Caco-2 (cell line): ENCODE measurements at regions not wholly inside any gene's neighbourhood (a gene's known extent, or its start where the extent isn't known, plus 50 kb on each side); places are given as distances from the start of the nearest gene placed in this dataset.

Experiments
- BruUV-seq: library from RNA; stranded (reverse); fragments of 400-500 nt; replicated peaks from 2 replicates; lab custom pipeline; 2021; lab: Mats Ljungman, UMichigan
- CTCF ChIA-PET: fragments of 300-600 bp; sonication (Branson Sonifier 250); formaldehyde crosslinking; loops from one replicate; lab custom pipeline; 2022; ENCODE audit warnings: antibody characterized with exemption; lab: Charles Lee
- POLR2A ChIA-PET: fragments of 300-600 bp; sonication (Branson Sonifier 250); formaldehyde crosslinking; loops from one replicate; lab custom pipeline; 2022; ENCODE audit warnings: antibody characterized with exemption; lab: Charles Lee
- DNase-seq, 2 experiments: peaks; one replicate each; pipeline versions ENCODE4 v3.0.0 to v3.0.0-alpha.2; 2020 to 2022
- H3K27me3 ChIP-seq: replicated peaks from 2 replicates; pipeline ENCODE4 v1.6.0; 2011; ENCODE audit warnings: low read length; ENCODE audit not compliant: control insufficient read depth, insufficient read depth
- H3K36me3 ChIP-seq: 2 replicates; pipeline ENCODE4 v1.5.1; 2011; ENCODE audit warnings: low read length; ENCODE audit not compliant: control insufficient read depth, insufficient read depth
- H3K4me1 ChIP-seq: fragments of 250-450 bp; sonication (Bioruptor Pico); 2 replicates; pipeline ENCODE4 v1.5.1; 2020; ENCODE audit warnings: mild to moderate bottlenecking
- H3K4me3 ChIP-seq: 2 replicates; pipeline ENCODE4 v1.5.1; 2011; ENCODE audit warnings: low read depth, mild to moderate bottlenecking, control low read depth, low read length
- H3K9me3 ChIP-seq: fragments of 250-450 bp; sonication (Bioruptor Pico); 2 replicates; pipeline ENCODE4 v1.5.1; 2020; ENCODE audit warnings: mild to moderate bottlenecking, moderate library complexity
- H3K27ac Mint-ChIP-seq: one replicate; pipeline ENCODE4 v1.8.0; 2022; ENCODE audit warnings: mixed read lengths; ENCODE audit not compliant: unreplicated experiment
- H3K27me3 Mint-ChIP-seq: one replicate; pipeline ENCODE4 v1.8.0; 2022; ENCODE audit warnings: mixed read lengths; ENCODE audit not compliant: insufficient read depth, unreplicated experiment
- H3K36me3 Mint-ChIP-seq: one replicate; pipeline ENCODE4 v1.8.0; 2022; ENCODE audit warnings: mild to moderate bottlenecking, mixed read lengths; ENCODE audit not compliant: insufficient read depth, unreplicated experiment
- H3K4me1 Mint-ChIP-seq: one replicate; pipeline ENCODE4 v1.8.0; 2022; ENCODE audit warnings: low read depth, mixed read lengths; ENCODE audit not compliant: unreplicated experiment
- H3K4me3 Mint-ChIP-seq: one replicate; pipeline ENCODE4 v1.8.0; 2022; ENCODE audit warnings: mild to moderate bottlenecking, moderate library complexity, mixed read lengths; ENCODE audit not compliant: unreplicated experiment
- H3K9me3 Mint-ChIP-seq: one replicate; pipeline ENCODE4 v1.8.0; 2022; ENCODE audit warnings: mixed read lengths; ENCODE audit not compliant: unreplicated experiment
- CTCF ChIP-seq, 2 experiments: fragments of 200-600 bp in 1 of 2; IDR thresholded peaks; 1 replicate in 1 of 2; 2 replicates in 1 of 2; pipeline versions ENCODE4 v1.5.1 to v1.8.0; 2011 to 2022; ENCODE audit warnings: antibody characterized with exemption in 1 of 2, control low read depth in 1 of 2, inconsistent platforms in 1 of 2, low read depth in 1 of 2, low read length in 1 of 2, mild to moderate bottlenecking in 1 of 2, moderate library complexity in 1 of 2; ENCODE audit not compliant: insufficient read depth in 1 of 2, severe bottlenecking in 1 of 2, unreplicated experiment in 1 of 2
- intact Hi-C: fragments of 100-400 bp; cut with micrococcal nuclease; formaldehyde crosslinking; loops from one replicate; pipeline ENCODE4 v1.10.0; 2022; ENCODE audit not compliant: unreplicated experiment

- Histone ChIP-seq H3K27me3 (no peaks in the 10 kb centered on the region), H3K4me1 (no peaks in the 10 kb centered on the region), H3K4me3 (no peak overlapping the region), H3K9me3 (no peaks in the 10 kb centered on the region), H3K36me3 (no peaks in the 10 kb centered on the region)
- CTCF ChIA-PET: no interaction called here
- no TSS peak for BruUV-seq
- no peak for DNase-seq
- TF ChIP-seq CTCF (IDR thresholded peaks at IDR 0.05; ENCODE audit: insufficient read depth in 1 of 2, low read depth in 1 of 2, low read length in 1 of 2, severe bottlenecking in 1 of 2, unreplicated experiment in 1 of 2): no peak
- H3K27me3 Mint-ChIP-seq: no peaks in the 10 kb centered on the region
- no peak overlapping the region for H3K4me3 Mint-ChIP-seq
- intact Hi-C loops: no loop called here
- peaks cover 8% of the 10 kb centered on the region for H3K4me1 Mint-ChIP-seq
- no peak overlapping the region for H3K27ac Mint-ChIP-seq
- no peaks in the 10 kb centered on the region for H3K9me3 Mint-ChIP-seq
- POLR2A ChIA-PET: no interaction called here
- H3K36me3 Mint-ChIP-seq: no peaks in the 10 kb centered on the region
Observed at GRCh38 chr3:148335612-148336011, 362.1 kb upstream of the AGTR1 start.

GRCh38 chr3:148343416-148343815, 354.3 kb upstream of the AGTR1 start:
- Mint-ChIP-seq H3K27me3 (no peaks in the 10 kb centered on the region), H3K27ac (no peak overlapping the region), H3K4me1 (no peaks in the 10 kb centered on the region), H3K9me3 (no peaks in the 10 kb centered on the region), H3K36me3 (no peaks in the 10 kb centered on the region), H3K4me3 (no peak overlapping the region)
- H3K27me3 ChIP-seq: no peaks in the 10 kb centered on the region
- no peak for DNase-seq
- ChIA-PET POLR2A (no interaction called here), CTCF (no interaction called here)
- BruUV-seq: no TSS peak
- H3K4me3 ChIP-seq: no peak overlapping the region
- intact Hi-C loops: no loop called here
- no peak for TF ChIP-seq CTCF (IDR thresholded peaks at IDR 0.05; ENCODE audit: insufficient read depth in 1 of 2, low read depth in 1 of 2, low read length in 1 of 2, severe bottlenecking in 1 of 2, unreplicated experiment in 1 of 2)
- H3K4me1 ChIP-seq: no peaks in the 10 kb centered on the region
- H3K36me3 ChIP-seq: no peaks in the 10 kb centered on the region
- H3K9me3 ChIP-seq: no peaks in the 10 kb centered on the region

GRCh38 chr3:148344521-148344920, 353.2 kb upstream of the AGTR1 start:
- DNase-seq: no peak
- H3K36me3 ChIP-seq: no peaks in the 10 kb centered on the region
- ChIA-PET CTCF (no interaction called here), POLR2A (no interaction called here)
- H3K4me3 ChIP-seq: no peak overlapping the region
- no TSS peak for BruUV-seq
- H3K27me3 ChIP-seq: no peaks in the 10 kb centered on the region
- no peaks in the 10 kb centered on the region for H3K36me3 Mint-ChIP-seq
- H3K27me3 Mint-ChIP-seq: no peaks in the 10 kb centered on the region
- H3K9me3 Mint-ChIP-seq: no peaks in the 10 kb centered on the region
- H3K27ac Mint-ChIP-seq: no peak overlapping the region
- TF ChIP-seq CTCF (IDR thresholded peaks at IDR 0.05; ENCODE audit: insufficient read depth in 1 of 2, low read depth in 1 of 2, low read length in 1 of 2, severe bottlenecking in 1 of 2, unreplicated experiment in 1 of 2): no peak
- no peak overlapping the region for H3K4me3 Mint-ChIP-seq
- H3K4me1 Mint-ChIP-seq: no peaks in the 10 kb centered on the region
- intact Hi-C loops: no loop called here
- no peaks in the 10 kb centered on the region for H3K4me1 ChIP-seq
- H3K9me3 ChIP-seq: no peaks in the 10 kb centered on the region
